ENCODE measurements at regions not wholly inside any gene's neighbourhood (a gene's known extent, or its start where the extent isn't known, plus 50 kb on each side); places are given as distances from the start of the nearest gene placed in this dataset.

- BruUV-seq (replicated peaks), result no TSS peak
- no peak overlapping the region for H3K9ac ChIP-seq (ENCODE audit: control insufficient read depth, insufficient read depth, low read length)
- WGBS (ENCODE audit: insufficient coverage, insufficient replicate concordance, low lambda C conversion rate, missing lambda C conversion rate), result 10% methylated on average over 3 of the region's 3 CpGs
- TF ChIP-seq SREBF1 (IDR thresholded peaks at IDR 0.05; ENCODE audit: low read length) (no peak), ZNF274 (IDR thresholded peaks at IDR 0.05; ENCODE audit: insufficient read depth, insufficient read length) (no peak), NFIC (IDR thresholded peaks at IDR 0.05; ENCODE audit: low read depth, low read length) (no peak), HDAC6 (IDR thresholded peaks at IDR 0.05; ENCODE audit: unreplicated experiment) (no peak), PRDM15 (CRISPR knock-in tag; IDR thresholded peaks at IDR 0.05) (no peak), SIN3A (IDR thresholded peaks at IDR 0.05; ENCODE audit: low read depth, low read length) (no peak), CREM (IDR thresholded peaks at IDR 0.05; ENCODE audit: low read depth) (no peak), TCF12 (IDR thresholded peaks at IDR 0.05; ENCODE audit: low read depth, low read length) (no peak), RAD21 (IDR thresholded peaks at IDR 0.05; ENCODE audit: insufficient read depth, low read depth, low read length) (no peak), MTA2 (IDR thresholded peaks at IDR 0.05; ENCODE audit: low read depth) (no peak), CBX3 (IDR thresholded peaks at IDR 0.05; ENCODE audit: borderline replicate concordance, low read depth) (no peak)
- TF ChIP-seq, protein P1, sequence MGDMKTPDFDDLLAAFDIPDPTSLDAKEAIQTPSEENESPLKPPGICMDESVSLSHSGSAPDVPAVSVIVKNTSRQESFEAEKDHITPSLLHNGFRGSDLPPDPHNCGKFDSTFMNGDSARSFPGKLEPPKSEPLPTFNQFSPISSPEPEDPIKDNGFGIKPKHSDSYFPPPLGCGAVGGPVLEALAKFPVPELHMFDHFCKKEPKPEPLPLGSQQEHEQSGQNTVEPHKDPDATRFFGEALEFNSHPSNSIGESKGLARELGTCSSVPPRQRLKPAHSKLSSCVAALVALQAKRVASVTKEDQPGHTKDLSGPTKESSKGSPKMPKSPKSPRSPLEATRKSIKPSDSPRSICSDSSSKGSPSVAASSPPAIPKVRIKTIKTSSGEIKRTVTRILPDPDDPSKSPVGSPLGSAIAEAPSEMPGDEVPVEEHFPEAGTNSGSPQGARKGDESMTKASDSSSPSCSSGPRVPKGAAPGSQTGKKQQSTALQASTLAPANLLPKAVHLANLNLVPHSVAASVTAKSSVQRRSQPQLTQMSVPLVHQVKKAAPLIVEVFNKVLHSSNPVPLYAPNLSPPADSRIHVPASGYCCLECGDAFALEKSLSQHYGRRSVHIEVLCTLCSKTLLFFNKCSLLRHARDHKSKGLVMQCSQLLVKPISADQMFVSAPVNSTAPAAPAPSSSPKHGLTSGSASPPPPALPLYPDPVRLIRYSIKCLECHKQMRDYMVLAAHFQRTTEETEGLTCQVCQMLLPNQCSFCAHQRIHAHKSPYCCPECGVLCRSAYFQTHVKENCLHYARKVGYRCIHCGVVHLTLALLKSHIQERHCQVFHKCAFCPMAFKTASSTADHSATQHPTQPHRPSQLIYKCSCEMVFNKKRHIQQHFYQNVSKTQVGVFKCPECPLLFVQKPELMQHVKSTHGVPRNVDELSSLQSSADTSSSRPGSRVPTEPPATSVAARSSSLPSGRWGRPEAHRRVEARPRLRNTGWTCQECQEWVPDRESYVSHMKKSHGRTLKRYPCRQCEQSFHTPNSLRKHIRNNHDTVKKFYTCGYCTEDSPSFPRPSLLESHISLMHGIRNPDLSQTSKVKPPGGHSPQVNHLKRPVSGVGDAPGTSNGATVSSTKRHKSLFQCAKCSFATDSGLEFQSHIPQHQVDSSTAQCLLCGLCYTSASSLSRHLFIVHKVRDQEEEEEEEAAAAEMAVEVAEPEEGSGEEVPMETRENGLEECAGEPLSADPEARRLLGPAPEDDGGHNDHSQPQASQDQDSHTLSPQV (IDR thresholded peaks at IDR 0.05), result no peak
- TF ChIP-seq, protein P2, sequence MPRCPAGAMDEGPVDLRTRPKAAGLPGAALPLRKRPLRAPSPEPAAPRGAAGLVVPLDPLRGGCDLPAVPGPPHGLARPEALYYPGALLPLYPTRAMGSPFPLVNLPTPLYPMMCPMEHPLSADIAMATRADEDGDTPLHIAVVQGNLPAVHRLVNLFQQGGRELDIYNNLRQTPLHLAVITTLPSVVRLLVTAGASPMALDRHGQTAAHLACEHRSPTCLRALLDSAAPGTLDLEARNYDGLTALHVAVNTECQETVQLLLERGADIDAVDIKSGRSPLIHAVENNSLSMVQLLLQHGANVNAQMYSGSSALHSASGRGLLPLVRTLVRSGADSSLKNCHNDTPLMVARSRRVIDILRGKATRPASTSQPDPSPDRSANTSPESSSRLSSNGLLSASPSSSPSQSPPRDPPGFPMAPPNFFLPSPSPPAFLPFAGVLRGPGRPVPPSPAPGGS (IDR thresholded peaks at IDR 0.05; ENCODE audit: borderline replicate concordance, insufficient read depth, low read depth, low read length, poor library complexity, severe bottlenecking), result no peak
- CTCF ChIA-PET, result no interaction called here
- H2AFZ ChIP-seq (ENCODE audit: control insufficient read depth, low read depth, low read length), result no peak overlapping the region
- SMC1A ChIA-PET (ENCODE audit: uncharacterized antibody, unreplicated experiment), result no interaction called here
- DNase-seq (ENCODE audit: low read depth, low spot score), result no peak
- ATAC-seq, result no peak
- POLR2A ChIA-PET, result no interaction called here
- H3K4me2 ChIP-seq (ENCODE audit: control insufficient read depth, insufficient read depth), result no peak overlapping the region
- in situ Hi-C loops (cut with MboI) (no loop called here), intact Hi-C loops (cut with micrococcal nuclease; ENCODE audit: unreplicated experiment) (no loop called here)
- H3K27me3 ChIP-seq (replicated peaks in 1 of 2; ENCODE audit: control insufficient read depth in 2 of 2, insufficient read depth in 2 of 2, low read length in 1 of 2), result no peaks in the 10 kb centered on the region
- H3K4me1 ChIP-seq (ENCODE audit: control insufficient read depth, insufficient read depth, low read length), result no peaks in the 10 kb centered on the region
- H3K4me3 ChIP-seq, result no peak overlapping the region
- RAD21 ChIA-PET (ENCODE audit: unreplicated experiment), result interaction anchor here (1.0 kb wide), 1 partner anchor 54 kb away, joined by 3 read pairs; no protein-coding TSS in a partner anchor
- no peaks in the 10 kb centered on the region for H3K36me3 ChIP-seq (ENCODE audit: control insufficient read depth in 2 of 2, insufficient read depth in 2 of 2, low read length in 1 of 2)
- H4K20me1 ChIP-seq (ENCODE audit: control insufficient read depth, insufficient read depth), result no peaks in the 10 kb centered on the region
- FAIRE-seq, result no peak
- no peaks in the 10 kb centered on the region for H3K79me2 ChIP-seq (ENCODE audit: control insufficient read depth, insufficient read depth, low read length)
- no peak overlapping the region for H3K27ac ChIP-seq (ENCODE audit: control insufficient read depth, insufficient read depth)
- H3K9me3 ChIP-seq (replicated peaks; ENCODE audit: control insufficient read depth, insufficient read depth, low read length), result no peaks in the 10 kb centered on the region; the same call in 2 of the 3 replicates
Observed at GRCh38 chr12:90305379-90305778, 596.7 kb upstream of the ATP2B1 start.

All from GM12878 (cell line).